ENCODE measurements at regions not wholly inside any gene's neighbourhood (a gene's known extent, or its start where the extent isn't known, plus 50 kb on each side); places are given as distances from the start of the nearest gene placed in this dataset.
"Not testable (repeated sequence)": the region's sequence is repeated elsewhere in the genome, so short reads cannot be mapped to it uniquely, and the experiment has no call there.

DNA sequence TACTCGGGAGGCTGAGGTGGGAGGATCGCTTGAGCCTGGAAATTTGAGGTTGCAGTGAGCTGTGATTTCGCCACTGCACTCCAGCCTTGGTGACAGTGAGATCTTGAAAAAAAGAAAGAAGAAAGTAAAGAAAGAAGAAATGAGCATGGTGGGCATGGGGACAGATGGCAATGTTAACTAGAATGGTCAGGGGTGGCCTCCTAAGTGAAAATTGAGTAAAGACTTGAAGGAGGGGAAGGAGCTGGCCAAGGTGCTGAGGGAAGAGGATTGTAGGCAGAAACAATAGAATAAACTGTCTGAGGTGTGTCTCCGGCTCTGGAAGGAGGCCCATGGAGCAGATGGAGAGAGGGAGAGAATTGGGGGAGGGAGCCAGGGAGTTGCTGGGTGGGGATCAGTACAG, 60.1 kb upstream of the METTL14 start:
- H3K79me2 ChIP-seq (ENCODE audit: insufficient read depth, low read length); H3K9me2 ChIP-seq (ENCODE audit: insufficient read depth); H3K27ac ChIP-seq (ENCODE audit: low read depth, low read length); CTCF ChIA-PET; H3K36me3 ChIP-seq (ENCODE audit: control insufficient read depth in 1 of 2, insufficient read depth in 2 of 2, low read length in 2 of 2); intact Hi-C loops (cut with micrococcal nuclease); POLR2A ChIA-PET; ATAC-seq; H3K4me2 ChIP-seq (ENCODE audit: low read length); H2AFZ ChIP-seq (ENCODE audit: low read depth, low read length, poor library complexity, severe bottlenecking); H3K27me3 ChIP-seq (ENCODE audit: insufficient read depth, low read length); H3K9ac ChIP-seq (ENCODE audit: low read length); H3K4me3 ChIP-seq (replicated peaks in 1 of 2; ENCODE audit: low read depth in 1 of 2, low read length in 2 of 2); BruUV-seq (replicated peaks); H4K20me1 ChIP-seq (ENCODE audit: insufficient read depth); RAD21 ChIA-PET (ENCODE audit: low non-redundant PET in 1 of 2, low total read pairs in 2 of 2, uncharacterized antibody in 2 of 2, unreplicated experiment in 2 of 2); H3K9me3 ChIP-seq (ENCODE audit: control insufficient read depth in 1 of 2, insufficient read depth in 1 of 2, low read depth in 1 of 2, low read length in 2 of 2); DNase-seq (ENCODE audit: low read depth, low spot score): not testable (repeated sequence)
- peaks cover 0 to 10% of the 10 kb centered on the region in 2 experiments; a peak in 1 of 4 replicates for H3K4me1 ChIP-seq (ENCODE audit: control insufficient read depth in 1 of 2, insufficient read depth in 2 of 2, low read length in 2 of 2)

GRCh38 chr4:118629697-118630096, 55.5 kb upstream of the METTL14 start:
- Histone ChIP-seq H3K27ac (ENCODE audit: low read depth, low read length) (peak overlapping the region; percentile 29; the same call in 1 of the 2 replicates), H3K4me1 (ENCODE audit: control insufficient read depth in 1 of 2, insufficient read depth in 2 of 2, low read length in 2 of 2) (peaks cover 0 to 11% of the 10 kb centered on the region in 2 experiments; a peak in 1 of 4 replicates)
- H3K4me2 ChIP-seq (ENCODE audit: low read length); RAD21 ChIA-PET (ENCODE audit: low non-redundant PET in 1 of 2, low total read pairs in 2 of 2, uncharacterized antibody in 2 of 2, unreplicated experiment in 2 of 2); BruUV-seq (replicated peaks); H3K9me2 ChIP-seq (ENCODE audit: insufficient read depth); H3K9me3 ChIP-seq (ENCODE audit: control insufficient read depth in 1 of 2, insufficient read depth in 1 of 2, low read depth in 1 of 2, low read length in 2 of 2); H3K4me3 ChIP-seq (replicated peaks in 1 of 2; ENCODE audit: low read depth in 1 of 2, low read length in 2 of 2); ATAC-seq; H3K27me3 ChIP-seq (ENCODE audit: insufficient read depth, low read length); H3K36me3 ChIP-seq (ENCODE audit: control insufficient read depth in 1 of 2, insufficient read depth in 2 of 2, low read length in 2 of 2); intact Hi-C loops (cut with micrococcal nuclease); H4K20me1 ChIP-seq (ENCODE audit: insufficient read depth); H3K9ac ChIP-seq (ENCODE audit: low read length); H3K79me2 ChIP-seq (ENCODE audit: insufficient read depth, low read length); H2AFZ ChIP-seq (ENCODE audit: low read depth, low read length, poor library complexity, severe bottlenecking): not testable (repeated sequence)
- ChIA-PET CTCF (interaction anchor here (1.0 kb wide), 1 partner anchor 206 kb away, joined by 3 read pairs; no protein-coding TSS in a partner anchor), POLR2A (interaction anchor here (0.6 kb wide), 1 partner anchor 55 kb away, joined by 3 read pairs; the partner anchor contains the start of gene METTL14)
- peak; percentile 27 for DNase-seq (ENCODE audit: low read depth, low spot score)
- TF ChIP-seq MAX (IDR thresholded peaks at IDR 0.05) = peak; percentile 73
- TF ChIP-seq, protein P1, sequence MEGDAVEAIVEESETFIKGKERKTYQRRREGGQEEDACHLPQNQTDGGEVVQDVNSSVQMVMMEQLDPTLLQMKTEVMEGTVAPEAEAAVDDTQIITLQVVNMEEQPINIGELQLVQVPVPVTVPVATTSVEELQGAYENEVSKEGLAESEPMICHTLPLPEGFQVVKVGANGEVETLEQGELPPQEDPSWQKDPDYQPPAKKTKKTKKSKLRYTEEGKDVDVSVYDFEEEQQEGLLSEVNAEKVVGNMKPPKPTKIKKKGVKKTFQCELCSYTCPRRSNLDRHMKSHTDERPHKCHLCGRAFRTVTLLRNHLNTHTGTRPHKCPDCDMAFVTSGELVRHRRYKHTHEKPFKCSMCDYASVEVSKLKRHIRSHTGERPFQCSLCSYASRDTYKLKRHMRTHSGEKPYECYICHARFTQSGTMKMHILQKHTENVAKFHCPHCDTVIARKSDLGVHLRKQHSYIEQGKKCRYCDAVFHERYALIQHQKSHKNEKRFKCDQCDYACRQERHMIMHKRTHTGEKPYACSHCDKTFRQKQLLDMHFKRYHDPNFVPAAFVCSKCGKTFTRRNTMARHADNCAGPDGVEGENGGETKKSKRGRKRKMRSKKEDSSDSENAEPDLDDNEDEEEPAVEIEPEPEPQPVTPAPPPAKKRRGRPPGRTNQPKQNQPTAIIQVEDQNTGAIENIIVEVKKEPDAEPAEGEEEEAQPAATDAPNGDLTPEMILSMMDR (IDR thresholded peaks at IDR 0.05 in 2 of 3, conservative IDR thresholded peaks at IDR 0.05 in 1 of 3; ENCODE audit: borderline replicate concordance in 1 of 3, insufficient read depth in 1 of 3, low read depth in 2 of 3, low read length in 2 of 3) = peak in 1 of 3 experiments; percentile 9; a peak in 2 of 6 replicates
- peak; percentile 42 for TF ChIP-seq FOSL1 (IDR thresholded peaks at IDR 0.05; ENCODE audit: low read depth)
- 0 out of 2 replicates have a peak, but pooled peaks have one; percentile 21 for TF ChIP-seq CBX3 (IDR thresholded peaks at IDR 0.05; ENCODE audit: low read depth)

- peaks cover 0 to 11% of the 10 kb centered on the region in 2 experiments; a peak in 1 of 4 replicates for H3K4me1 ChIP-seq (ENCODE audit: control insufficient read depth in 1 of 2, insufficient read depth in 2 of 2, low read length in 2 of 2)
- H2AFZ ChIP-seq (ENCODE audit: low read depth, low read length, poor library complexity, severe bottlenecking); H3K36me3 ChIP-seq (ENCODE audit: control insufficient read depth in 1 of 2, insufficient read depth in 2 of 2, low read length in 2 of 2); H3K27me3 ChIP-seq (ENCODE audit: insufficient read depth, low read length); H3K79me2 ChIP-seq (ENCODE audit: insufficient read depth, low read length); H3K9me3 ChIP-seq (ENCODE audit: control insufficient read depth in 1 of 2, insufficient read depth in 1 of 2, low read depth in 1 of 2, low read length in 2 of 2); BruUV-seq (replicated peaks); H3K27ac ChIP-seq (ENCODE audit: low read depth, low read length); DNase-seq (ENCODE audit: low read depth, low spot score); ATAC-seq; RAD21 ChIA-PET (ENCODE audit: low non-redundant PET in 1 of 2, low total read pairs in 2 of 2, uncharacterized antibody in 2 of 2, unreplicated experiment in 2 of 2); H3K9me2 ChIP-seq (ENCODE audit: insufficient read depth); CTCF ChIA-PET; H3K4me3 ChIP-seq (replicated peaks in 1 of 2; ENCODE audit: low read depth in 1 of 2, low read length in 2 of 2); H3K9ac ChIP-seq (ENCODE audit: low read length); H4K20me1 ChIP-seq (ENCODE audit: insufficient read depth); intact Hi-C loops (cut with micrococcal nuclease); H3K4me2 ChIP-seq (ENCODE audit: low read length); POLR2A ChIA-PET: not testable (repeated sequence)
These were observed 54.3 kb upstream of the METTL14 start for GRCh38 chr4:118630897-118631296.
